Astrocyte of the spinal cord (primary cell): ENCODE measurements at regions not wholly inside any gene's neighbourhood (a gene's known extent, or its start where the extent isn't known, plus 50 kb on each side); places are given as distances from the start of the nearest gene placed in this dataset.

ENCODE experiments used
- DNase-seq: peaks from one replicate; pipeline ENCODE4 v3.0.0; 2011; ENCODE audit warnings: low read depth, low spot score
- H3K4me3 ChIP-seq: 2 replicates; pipeline ENCODE4 v1.5.1; 2011; ENCODE audit warnings: low read depth, mild to moderate bottlenecking, low read length, moderate library complexity
- CTCF ChIP-seq: IDR thresholded peaks from 2 replicates; pipeline ENCODE4 v1.5.1; 2012; ENCODE audit warnings: low read depth, mild to moderate bottlenecking, low read length, inconsistent platforms
- in situ Hi-C: cut with HindIII; loops from 2 replicates; pipeline ENCODE4 v1.10.0; 2017; ENCODE audit warnings: low sequenced_read_pairs

DNA sequence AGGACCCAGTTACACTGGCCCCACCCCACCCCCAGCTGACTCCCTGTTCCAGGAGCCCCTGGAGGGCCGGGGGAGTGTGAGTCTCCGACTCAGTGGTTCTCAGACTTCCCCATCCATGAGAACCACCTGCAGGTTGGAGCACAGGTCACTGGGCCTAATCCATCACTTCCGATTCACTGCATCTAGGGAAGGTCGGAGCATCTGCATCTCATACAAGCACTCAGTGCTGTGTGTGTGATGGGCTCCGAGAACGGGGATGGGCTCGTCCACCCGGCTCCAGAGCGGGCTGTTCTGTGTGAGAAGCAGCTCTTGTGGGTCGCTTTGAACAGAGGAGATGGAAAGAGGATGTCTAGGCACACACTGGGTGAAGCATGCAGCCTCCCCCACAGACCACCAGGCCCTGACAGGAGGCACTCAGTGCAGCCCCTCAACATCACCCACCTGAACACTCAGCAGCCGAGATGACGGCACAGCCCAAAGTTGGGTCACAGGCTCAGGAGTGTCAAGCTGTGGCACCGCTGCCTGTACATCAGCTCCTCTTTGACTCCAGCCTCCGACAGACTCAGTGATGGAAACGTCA is 541.4 kb downstream of the BRD1 start:
- DNase-seq = no peak
- in situ Hi-C loops = no loop called here
- H3K4me3 ChIP-seq = no peak overlapping the region
- no peak for TF ChIP-seq CTCF

DNA sequence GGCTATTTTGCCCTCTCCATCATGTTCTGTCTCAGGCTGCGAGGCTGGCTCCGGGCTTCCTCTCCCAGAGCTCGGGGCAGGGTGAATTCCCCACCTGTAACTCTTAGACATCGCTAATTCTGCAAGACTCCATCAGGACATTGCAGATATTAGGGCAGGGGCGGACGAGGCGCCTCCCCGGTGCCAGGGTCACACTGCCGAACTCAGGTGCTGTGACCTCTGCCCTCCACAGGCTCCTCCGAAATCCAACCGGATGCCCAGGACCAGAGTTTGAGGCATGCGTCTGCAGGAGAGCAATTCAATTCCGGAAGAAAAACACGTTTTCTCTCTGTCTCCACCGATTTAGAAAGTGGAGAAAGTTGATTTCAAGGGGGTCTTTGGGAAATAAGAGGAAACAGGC is 542.7 kb downstream of the BRD1 start:
- DNase-seq = no peak
- in situ Hi-C loops = no loop called here
- TF ChIP-seq CTCF = no peak
- H3K4me3 ChIP-seq = no peak overlapping the region

- no peak for TF ChIP-seq CTCF
- DNase-seq = no peak
- no peak overlapping the region for H3K4me3 ChIP-seq
- in situ Hi-C loops = no loop called here
Measured at GRCh38 chr22:49284056-49284784, 543.5 kb downstream of the BRD1 start.

DNA sequence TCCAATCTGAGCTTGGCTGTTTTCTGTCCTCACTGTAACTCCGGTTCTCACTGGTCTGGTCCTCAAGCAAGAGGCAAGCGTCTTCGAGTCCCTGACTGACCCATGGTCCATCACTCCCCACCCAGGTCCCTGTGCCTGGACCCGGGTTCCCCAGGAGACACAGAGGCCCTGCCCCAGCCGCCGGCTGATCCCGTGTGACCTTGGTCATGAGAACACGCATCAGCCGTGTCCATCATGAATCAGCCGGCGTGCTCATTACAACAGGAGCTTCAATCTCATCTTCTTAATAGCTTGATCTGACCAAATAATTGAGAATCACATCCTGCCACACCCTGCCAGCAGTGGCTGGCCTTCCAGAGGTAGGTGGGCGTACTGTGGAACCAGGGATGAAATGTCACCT is 545.1 kb downstream of the BRD1 start:
- no peak for DNase-seq
- in situ Hi-C loops = no loop called here
- no peak for TF ChIP-seq CTCF
- H3K4me3 ChIP-seq = no peak overlapping the region

DNA sequence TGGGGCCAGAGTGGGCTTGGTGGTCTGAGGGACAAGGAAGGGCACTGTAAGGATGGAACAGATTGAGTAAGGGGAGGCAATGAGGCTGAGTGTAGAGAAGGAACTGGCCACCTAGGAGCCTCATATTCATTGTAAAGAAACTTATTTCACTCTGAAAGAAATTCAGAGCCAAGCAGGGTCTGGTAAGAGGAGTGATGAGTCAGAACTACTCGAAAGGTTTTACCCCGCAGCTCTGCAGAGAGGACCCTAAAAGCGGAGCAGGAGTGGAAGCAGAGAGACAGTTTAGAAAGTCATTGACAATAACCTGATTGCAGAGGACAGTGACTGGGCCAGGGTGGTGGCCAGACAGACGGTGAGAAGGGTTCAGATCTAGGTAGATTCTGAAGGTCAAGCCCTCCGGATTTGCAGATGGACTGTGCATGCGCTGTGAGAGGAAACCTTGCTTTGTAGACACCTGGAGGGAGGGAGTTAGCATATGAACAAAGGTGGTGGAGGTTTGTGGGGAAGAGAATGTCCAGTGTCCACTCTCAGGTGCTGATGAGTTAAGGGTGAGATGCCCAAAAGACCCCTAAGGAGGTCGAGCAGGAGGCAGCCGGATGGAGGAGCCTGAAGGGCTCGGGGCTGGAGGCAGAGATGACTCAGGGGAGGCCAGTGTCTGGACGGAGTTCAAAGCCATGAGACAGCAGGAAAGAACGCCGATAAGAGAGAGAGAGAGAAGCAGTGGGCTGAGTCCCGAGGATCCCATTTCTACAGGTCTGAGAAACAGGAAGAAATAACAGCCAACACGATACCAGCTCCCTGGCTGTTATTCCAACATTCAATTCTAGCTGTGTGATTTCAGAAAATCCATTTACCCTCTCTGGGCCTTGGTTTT is 546.0 kb downstream of the BRD1 start:
- DNase-seq = no peak
- TF ChIP-seq CTCF = no peak
- in situ Hi-C loops = no loop called here
- no peak overlapping the region for H3K4me3 ChIP-seq

DNA sequence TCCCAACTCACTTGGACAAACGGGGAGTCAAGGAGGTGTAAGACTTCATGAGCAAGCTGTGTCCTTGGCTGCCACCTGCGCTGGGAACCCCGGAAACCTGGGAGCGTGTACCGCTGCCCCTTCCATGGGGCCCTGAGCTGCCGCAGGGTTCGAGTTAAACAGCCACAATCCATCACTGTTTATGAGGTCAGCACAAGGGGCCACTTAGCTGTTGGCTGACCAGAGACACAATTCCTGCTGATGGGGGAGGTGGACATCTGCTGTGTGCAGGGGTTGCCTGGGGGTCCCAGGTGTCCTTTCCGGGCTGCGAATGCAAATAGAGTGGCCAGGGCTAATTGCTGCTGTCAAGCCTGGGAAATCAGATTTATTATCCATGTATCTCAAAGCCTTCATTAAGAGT is 549.3 kb downstream of the BRD1 start:
- in situ Hi-C loops = no loop called here
- H3K4me3 ChIP-seq = no peak overlapping the region
- no peak for DNase-seq
- TF ChIP-seq CTCF = no peak
